ENCODE measurements at regions not wholly inside any gene's neighbourhood (a gene's known extent, or its start where the extent isn't known, plus 50 kb on each side); places are given as distances from the start of the nearest gene placed in this dataset.

GRCh38 chr6:111959766-111960165 lies 86.5 kb upstream of the FYN start:
- no peak for DNase-seq
- TF ChIP-seq POLR2AphosphoS5 (IDR thresholded peaks at IDR 0.05) = no peak
- TF ChIP-seq EP300 (IDR thresholded peaks at IDR 0.05) = no peak
- no peak for TF ChIP-seq CTCF (IDR thresholded peaks at IDR 0.05)
- TF ChIP-seq POLR2A (IDR thresholded peaks at IDR 0.05) = no peak
- H3K27ac ChIP-seq = no peak overlapping the region
- WGBS, 5 donors = 72 to 90% (median 87%) methylated on average over 6 of the region's 6 CpGs
- intact Hi-C loops (cut with DNase I; ENCODE audit: low total_unique reads) = no loop called here
- no peaks in the 10 kb centered on the region for H3K9me3 ChIP-seq
- no peak overlapping the region for H3K4me3 ChIP-seq
- H3K27me3 ChIP-seq = peaks cover 0 to 5% (median 0%) of the 10 kb centered on the region in 3 donors
- no peaks in the 10 kb centered on the region for H3K4me1 ChIP-seq
- H3K36me3 ChIP-seq = no peaks in the 10 kb centered on the region

DNA sequence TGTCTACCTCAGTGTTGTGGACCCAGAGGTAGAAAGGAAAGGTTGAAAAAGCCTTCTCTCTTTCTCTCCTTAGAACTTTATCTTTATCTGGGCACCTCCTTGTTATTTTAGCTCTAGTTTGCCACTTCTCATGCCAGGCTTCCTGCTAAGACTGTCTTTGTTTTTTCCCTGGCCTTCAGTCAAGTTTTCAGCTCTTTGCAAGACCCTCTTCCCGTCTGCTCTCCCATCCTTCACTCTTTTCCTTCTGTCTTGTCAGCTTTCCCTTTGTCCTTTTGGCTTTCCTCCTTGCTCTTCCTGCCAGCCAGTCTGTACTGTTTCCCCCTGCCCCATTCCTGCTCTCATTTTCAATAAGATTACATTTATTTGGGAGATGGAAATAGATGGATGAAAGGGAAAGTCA lies 86.8 kb upstream of the CCN6 start:
- no peak for DNase-seq
- no peaks in the 10 kb centered on the region for H3K27me3 ChIP-seq
- WGBS, 5 donors = 53 to 65% (median 61%) methylated on average over 1 of the region's 1 CpG
- no peak overlapping the region for H3K27ac ChIP-seq
- no peak for TF ChIP-seq EP300 (IDR thresholded peaks at IDR 0.05)
- TF ChIP-seq POLR2A (IDR thresholded peaks at IDR 0.05) = no peak
- no peak for TF ChIP-seq CTCF (IDR thresholded peaks at IDR 0.05)
- TF ChIP-seq POLR2AphosphoS5 (IDR thresholded peaks at IDR 0.05) = no peak
- intact Hi-C loops (cut with DNase I; ENCODE audit: low total_unique reads) = no loop called here
- no peak overlapping the region for H3K4me3 ChIP-seq
- no peaks in the 10 kb centered on the region for H3K36me3 ChIP-seq
- H3K9me3 ChIP-seq = no peaks in the 10 kb centered on the region
- H3K4me1 ChIP-seq = no peaks in the 10 kb centered on the region

- H3K9me3 ChIP-seq = no peaks in the 10 kb centered on the region
- DNase-seq = no peak
- WGBS, 5 donors = 81 to 88% (median 86%) methylated on average over 2 of the region's 2 CpGs
- intact Hi-C loops (cut with DNase I; ENCODE audit: low total_unique reads) = no loop called here
- TF ChIP-seq POLR2A (IDR thresholded peaks at IDR 0.05) = no peak
- TF ChIP-seq POLR2AphosphoS5 (IDR thresholded peaks at IDR 0.05) = no peak
- TF ChIP-seq CTCF (IDR thresholded peaks at IDR 0.05) = no peak
- TF ChIP-seq EP300 (IDR thresholded peaks at IDR 0.05) = no peak
- H3K27ac ChIP-seq = no peak overlapping the region
- H3K4me1 ChIP-seq = peaks cover 0 to 11% (median 9%) of the 10 kb centered on the region in 4 donors
- H3K27me3 ChIP-seq = no peaks in the 10 kb centered on the region
- no peak overlapping the region for H3K4me3 ChIP-seq
- H3K36me3 ChIP-seq = no peaks in the 10 kb centered on the region
Measured at GRCh38 chr6:111970426-111970825, 83.5 kb upstream of the CCN6 start.

DNA sequence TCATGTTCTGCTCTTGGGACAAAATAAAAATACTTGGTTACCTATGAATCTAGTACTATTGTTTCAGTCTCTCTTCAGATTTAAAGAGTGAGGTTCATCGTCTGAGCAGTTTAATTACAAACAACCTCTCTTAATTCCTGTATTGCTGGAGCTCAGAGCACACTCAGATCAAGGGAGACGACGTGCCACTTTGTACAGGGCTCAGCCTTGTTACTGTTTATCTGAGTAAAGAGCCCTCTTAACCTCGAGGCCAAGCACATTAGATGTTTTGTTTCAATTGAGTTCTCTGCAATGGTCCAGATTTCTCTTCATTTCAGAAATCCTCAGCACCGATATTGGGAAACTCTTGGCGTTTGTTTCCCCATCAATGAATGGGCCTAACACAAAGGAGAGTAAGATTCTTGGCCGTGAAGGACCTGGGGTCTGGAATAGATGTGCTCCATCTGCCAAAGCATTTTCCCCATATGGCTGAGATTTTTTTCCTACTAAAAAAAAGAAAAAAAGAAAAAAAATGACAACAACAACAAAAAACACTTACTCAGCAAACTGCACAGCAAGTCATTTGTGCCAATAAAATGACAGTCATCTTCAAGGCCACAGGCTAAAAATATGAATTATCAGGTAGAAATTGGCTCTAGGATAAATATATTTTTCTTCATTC lies 82.6 kb upstream of the CCN6 start:
- DNase-seq = no peak
- Histone ChIP-seq H3K4me1 (peaks cover 0 to 11% (median 9%) of the 10 kb centered on the region in 4 donors), H3K27ac (no peak overlapping the region), H3K27me3 (no peaks in the 10 kb centered on the region), H3K4me3 (no peak overlapping the region), H3K9me3 (no peaks in the 10 kb centered on the region), H3K36me3 (no peaks in the 10 kb centered on the region)
- intact Hi-C loops (cut with DNase I; ENCODE audit: low total_unique reads) = no loop called here
- 76 to 84% (median 81%) methylated on average over 7 of the region's 7 CpGs for WGBS, 5 donors
- TF ChIP-seq CTCF (IDR thresholded peaks at IDR 0.05) = no peak
- TF ChIP-seq EP300 (IDR thresholded peaks at IDR 0.05) = no peak
- TF ChIP-seq POLR2AphosphoS5 (IDR thresholded peaks at IDR 0.05) = no peak
- no peak for TF ChIP-seq POLR2A (IDR thresholded peaks at IDR 0.05)

All from stomach (tissue), 8 donors.